MG63 (cell line): ENCODE measurements at regions not wholly inside any gene's neighbourhood (a gene's known extent, or its start where the extent isn't known, plus 50 kb on each side); places are given as distances from the start of the nearest gene placed in this dataset.
"Not testable (repeated sequence)": the region's sequence is repeated elsewhere in the genome, so short reads cannot be mapped to it uniquely, and the experiment has no call there.

Source experiments
- DNase-seq: peaks from one replicate; pipeline ENCODE4 v3.0.0-alpha.2; 2020
- H3K27me3 ChIP-seq: fragments of 250-450 bp; sonication (Bioruptor Pico); 2 replicates; pipeline ENCODE4 v1.5.1; 2020; ENCODE audit warnings: mild to moderate bottlenecking, moderate library complexity
- H3K36me3 ChIP-seq: fragments of 250-450 bp; sonication (Bioruptor Pico); 2 replicates; pipeline ENCODE4 v1.5.1; 2020; ENCODE audit warnings: mild to moderate bottlenecking, moderate library complexity
- H3K4me3 ChIP-seq: fragments of 250-450 bp; sonication (Bioruptor Pico); 2 replicates; pipeline ENCODE4 v1.5.1; 2020; ENCODE audit warnings: mild to moderate bottlenecking, moderate library complexity
- H3K9me3 ChIP-seq: fragments of 250-450 bp; sonication (Bioruptor Pico); 2 replicates; pipeline ENCODE4 v1.5.1; 2020; ENCODE audit warnings: mild to moderate bottlenecking, moderate library complexity

DNA sequence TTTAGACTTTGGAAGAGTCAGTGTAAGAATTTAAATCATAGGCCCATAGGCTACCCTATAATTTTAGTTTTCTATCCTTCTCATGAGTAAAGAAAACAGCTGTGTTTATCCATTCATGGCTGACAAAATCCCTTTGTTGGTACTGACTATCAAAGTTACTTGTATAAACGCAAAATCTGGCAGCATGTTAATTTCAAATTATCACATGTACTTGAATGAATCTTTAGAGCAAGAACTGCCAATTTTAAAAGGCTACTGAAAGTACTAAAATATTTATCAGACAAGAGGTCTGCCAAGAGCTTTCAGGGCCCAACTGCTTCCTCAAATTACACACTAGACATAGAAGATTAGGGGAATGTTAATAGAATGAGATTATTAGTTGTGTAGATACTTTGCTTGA lies 66.6 kb downstream of the MYL12B start:
- H3K27me3 ChIP-seq: no peaks in the 10 kb centered on the region
- no peaks in the 10 kb centered on the region for H3K9me3 ChIP-seq
- no peak for DNase-seq
- H3K4me3 ChIP-seq: no peak overlapping the region
- no peaks in the 10 kb centered on the region for H3K36me3 ChIP-seq

DNA sequence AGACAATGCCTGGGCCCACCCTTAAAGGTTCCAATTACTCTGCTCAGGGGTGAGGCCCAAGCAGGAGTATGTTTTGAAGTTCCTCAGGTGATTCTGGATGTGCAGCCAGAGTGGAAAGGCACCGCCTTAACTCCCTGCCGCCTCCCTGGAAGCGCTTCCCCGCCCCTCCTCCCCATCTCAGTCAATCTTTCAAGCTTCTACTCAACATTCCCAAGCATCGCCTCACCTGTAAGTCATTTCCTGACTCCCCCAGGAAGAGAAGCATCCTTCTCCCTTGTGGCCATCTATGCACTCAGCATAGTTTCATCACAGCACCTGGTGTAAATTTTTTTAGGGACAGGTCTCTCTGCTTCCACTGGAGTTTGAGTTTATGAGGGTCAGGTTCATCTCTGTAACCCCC lies 67.5 kb downstream of the MYL12B start:
- no peaks in the 10 kb centered on the region for H3K36me3 ChIP-seq
- H3K27me3 ChIP-seq: no peaks in the 10 kb centered on the region
- DNase-seq: no peak
- no peaks in the 10 kb centered on the region for H3K9me3 ChIP-seq
- H3K4me3 ChIP-seq: no peak overlapping the region

DNA sequence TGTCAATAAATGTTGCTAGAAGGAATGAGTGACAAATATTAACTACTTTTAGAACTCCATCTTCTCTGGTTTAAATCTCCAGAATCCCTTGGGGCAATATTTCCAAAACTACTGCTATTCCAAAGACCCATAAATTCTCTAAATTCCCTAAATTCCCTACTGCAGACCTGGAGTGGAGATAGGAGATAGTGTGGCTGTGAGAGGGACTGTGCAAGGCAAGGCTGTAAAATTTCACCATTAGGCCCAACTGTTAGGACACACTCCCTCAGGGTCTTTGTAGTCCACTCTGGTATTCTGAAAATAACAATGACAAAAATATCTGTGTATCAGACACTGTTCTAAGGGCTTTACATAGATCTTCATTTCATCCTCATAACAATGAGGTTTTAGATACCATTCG lies 67.9 kb downstream of the MYL12B start:
- no peaks in the 10 kb centered on the region for H3K9me3 ChIP-seq
- no peaks in the 10 kb centered on the region for H3K36me3 ChIP-seq
- H3K4me3 ChIP-seq: no peak overlapping the region
- no peaks in the 10 kb centered on the region for H3K27me3 ChIP-seq
- no peak for DNase-seq

DNA sequence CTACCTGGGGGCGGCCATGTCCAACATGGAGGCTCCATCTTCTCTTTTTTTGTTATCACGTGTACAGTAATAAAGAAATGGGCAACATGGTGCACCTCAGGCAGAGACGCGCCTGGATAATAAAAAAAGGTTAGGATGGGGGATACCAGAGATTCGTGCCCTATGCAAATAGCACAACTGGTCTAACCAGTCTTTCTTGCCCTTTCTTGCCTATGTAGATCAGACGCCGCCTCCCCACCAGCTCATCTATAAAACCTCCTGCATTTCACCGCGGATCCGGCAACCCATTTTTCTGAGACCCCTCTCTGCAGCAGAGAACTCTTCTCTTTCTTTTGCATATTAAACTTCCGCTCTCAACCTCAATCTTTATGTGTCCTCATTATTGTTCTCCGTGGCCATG lies 68.7 kb downstream of the MYL12B start:
- Histone ChIP-seq H3K9me3 (no peaks in the 10 kb centered on the region), H3K27me3 (no peaks in the 10 kb centered on the region), H3K36me3 (no peaks in the 10 kb centered on the region), H3K4me3 (no peak overlapping the region)
- DNase-seq: no peak

DNA sequence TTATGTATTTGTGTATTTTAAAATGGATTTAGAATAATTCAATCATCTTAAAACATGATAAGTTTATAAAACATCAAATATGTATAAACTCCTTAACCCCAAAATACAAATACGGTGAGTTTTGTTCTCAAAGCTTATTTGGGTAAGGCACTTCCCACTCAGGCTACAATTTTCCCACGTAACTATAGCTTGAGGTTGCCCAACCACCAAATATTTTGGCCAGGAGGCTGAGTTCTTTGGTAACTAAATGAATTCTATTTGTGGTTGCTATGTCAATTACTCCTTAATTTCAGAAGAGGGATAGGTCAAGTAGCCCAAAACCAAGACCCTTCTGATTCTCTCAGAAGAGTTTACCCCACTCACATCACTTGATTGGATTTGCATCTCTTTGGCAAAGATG lies 70.4 kb downstream of the MYL12B start:
- Histone ChIP-seq H3K9me3 (no peaks in the 10 kb centered on the region), H3K27me3 (no peaks in the 10 kb centered on the region), H3K4me3 (no peak overlapping the region), H3K36me3 (no peaks in the 10 kb centered on the region)
- DNase-seq: no peak

DNA sequence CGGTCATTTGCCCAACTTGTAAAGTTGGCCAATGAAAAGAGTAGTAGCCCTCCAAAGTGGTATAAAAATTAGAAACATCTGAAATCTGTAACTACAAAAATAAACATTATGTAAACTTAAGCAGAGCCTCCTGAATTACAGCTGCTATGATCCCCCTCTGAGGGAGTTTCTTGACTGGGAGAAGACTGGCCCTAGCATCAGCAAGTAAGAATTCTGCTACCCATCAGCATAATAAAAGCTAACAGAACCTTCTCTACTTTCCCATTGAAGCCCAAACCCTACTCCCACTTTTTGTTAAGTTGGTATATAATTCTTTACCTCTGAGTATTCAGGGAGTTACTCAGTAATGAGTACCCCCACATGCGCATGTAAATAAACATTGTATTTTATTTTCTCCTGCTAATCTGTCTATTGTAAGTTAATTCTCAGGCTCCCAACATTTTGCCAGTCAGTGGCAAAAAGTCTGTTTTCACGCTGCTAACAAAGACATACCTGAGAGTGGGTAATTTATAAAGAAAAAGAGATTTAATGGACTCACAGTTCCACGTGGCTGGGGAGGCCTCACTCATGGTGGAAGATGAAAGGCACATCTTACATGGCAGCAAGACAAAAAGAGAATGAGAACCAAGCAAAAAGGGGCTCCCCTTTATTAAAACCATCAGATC lies 71.3 kb downstream of the MYL12B start:
- Histone ChIP-seq H3K4me3 (no peak overlapping the region), H3K36me3 (no peaks in the 10 kb centered on the region), H3K9me3 (no peaks in the 10 kb centered on the region), H3K27me3 (no peaks in the 10 kb centered on the region)
- DNase-seq: no peak

DNA sequence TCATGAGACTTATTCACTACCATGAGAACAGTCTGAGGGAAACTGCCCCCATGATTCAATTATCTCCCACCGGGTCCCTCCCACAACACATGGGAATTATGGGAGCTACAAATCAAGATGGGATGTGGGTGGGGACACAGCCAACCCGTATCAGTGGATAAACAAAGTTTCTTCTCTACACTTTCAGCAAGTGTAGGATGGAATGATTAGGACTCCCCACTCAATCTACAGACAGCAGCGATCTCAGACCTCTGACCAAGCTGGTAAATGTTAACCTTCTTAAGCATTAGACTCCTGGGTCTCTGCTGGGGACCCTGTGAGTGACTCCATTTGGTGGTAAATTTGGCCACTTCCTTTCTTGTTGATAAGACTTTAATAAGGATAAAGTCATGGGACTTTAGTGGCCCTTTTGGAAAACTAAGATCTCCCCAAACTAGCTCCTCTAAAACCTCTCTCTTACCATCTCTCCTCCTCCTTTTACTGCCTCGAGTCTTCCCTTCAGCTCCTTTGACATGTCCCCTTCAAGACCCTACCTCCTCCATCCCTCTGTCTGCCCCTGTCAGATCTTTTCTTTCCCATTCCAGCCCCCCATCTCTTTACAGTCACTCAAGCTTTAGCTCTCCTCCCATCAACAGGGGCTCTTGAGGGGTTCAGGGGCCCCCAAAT lies 71.9 kb downstream of the MYL12B start:
- DNase-seq: no peak
- Histone ChIP-seq H3K36me3 (no peaks in the 10 kb centered on the region), H3K9me3 (no peaks in the 10 kb centered on the region), H3K27me3 (no peaks in the 10 kb centered on the region), H3K4me3 (no peak overlapping the region)

DNA sequence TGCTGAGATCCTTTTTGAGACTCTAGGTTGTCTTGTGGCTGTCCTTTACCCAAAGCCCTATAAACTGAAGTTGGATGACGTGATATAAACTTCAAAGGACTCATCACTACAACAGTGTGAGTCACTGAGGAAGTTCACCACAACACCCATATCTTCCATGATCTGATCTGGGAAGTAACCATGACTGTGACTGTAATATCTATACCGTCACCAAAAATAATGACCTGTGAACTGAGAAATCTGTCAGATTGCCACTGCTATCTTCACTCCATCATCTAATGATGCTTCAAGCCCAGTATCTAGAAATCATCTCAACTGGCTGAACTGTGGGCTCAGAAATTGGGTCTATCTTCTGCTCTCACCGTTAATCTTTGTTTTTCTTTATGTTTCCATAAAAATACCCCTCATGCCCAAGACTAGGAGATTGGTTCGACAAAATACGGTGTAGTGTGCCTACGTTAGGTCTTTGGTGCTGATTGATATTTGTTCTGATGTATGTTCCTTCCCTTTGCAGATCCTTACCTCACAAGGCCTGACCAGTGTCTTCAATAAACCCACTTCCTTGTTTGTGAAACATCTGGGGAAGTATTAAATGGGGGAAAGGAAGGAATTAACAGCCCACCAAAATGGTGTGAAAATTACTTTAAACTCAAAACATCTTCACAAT lies 78.2 kb downstream of the MYL12B start:
- DNase-seq: no peak
- no peaks in the 10 kb centered on the region for H3K27me3 ChIP-seq
- H3K9me3 ChIP-seq: no peaks in the 10 kb centered on the region
- H3K36me3 ChIP-seq: no peaks in the 10 kb centered on the region
- no peak overlapping the region for H3K4me3 ChIP-seq

DNA sequence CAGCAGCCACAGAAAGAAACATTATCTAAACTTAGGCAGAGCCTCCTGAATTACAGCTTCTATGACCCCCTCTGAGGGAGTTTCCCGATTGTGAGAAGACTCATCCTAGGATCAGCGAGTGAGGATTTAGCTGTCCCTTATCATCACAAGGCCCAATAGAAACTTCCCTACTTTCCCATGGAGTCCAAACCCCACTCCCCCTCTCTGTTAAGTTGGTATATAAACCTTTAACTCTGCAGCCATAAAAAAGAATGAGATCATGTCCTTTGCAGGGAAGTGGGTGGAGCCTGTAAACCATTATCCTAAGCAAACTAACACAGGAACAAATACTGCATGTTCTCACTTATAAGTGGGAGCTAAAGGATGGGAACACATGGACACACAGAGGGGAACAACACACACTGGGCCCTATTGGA lies 78.8 kb downstream of the MYL12B start:
- Histone ChIP-seq H3K27me3 (no peaks in the 10 kb centered on the region), H3K36me3 (no peaks in the 10 kb centered on the region), H3K4me3 (no peak overlapping the region), H3K9me3 (no peaks in the 10 kb centered on the region)
- no peak for DNase-seq

DNA sequence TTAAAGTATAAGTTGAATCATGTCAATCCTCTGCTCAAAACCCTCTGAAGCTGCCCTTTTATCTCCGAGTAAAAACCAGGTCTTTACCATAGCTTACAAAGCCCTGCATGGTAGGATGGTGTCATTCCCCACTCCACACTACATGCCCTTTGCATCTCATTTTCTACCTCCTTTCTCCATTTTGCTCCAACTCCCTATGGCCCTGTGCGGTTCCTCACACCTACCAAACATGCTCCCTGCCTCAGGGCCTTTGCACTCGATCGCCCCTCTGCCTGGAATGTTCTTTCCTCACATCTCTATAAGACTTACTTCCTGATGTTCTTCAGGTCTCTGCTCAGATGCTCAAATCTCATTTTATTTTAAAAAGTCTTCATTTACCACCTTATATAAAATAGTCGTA lies 80.7 kb downstream of the MYL12B start:
- no peak overlapping the region for H3K4me3 ChIP-seq
- no peaks in the 10 kb centered on the region for H3K9me3 ChIP-seq
- H3K27me3 ChIP-seq: no peaks in the 10 kb centered on the region
- no peak for DNase-seq
- H3K36me3 ChIP-seq: no peaks in the 10 kb centered on the region

DNA sequence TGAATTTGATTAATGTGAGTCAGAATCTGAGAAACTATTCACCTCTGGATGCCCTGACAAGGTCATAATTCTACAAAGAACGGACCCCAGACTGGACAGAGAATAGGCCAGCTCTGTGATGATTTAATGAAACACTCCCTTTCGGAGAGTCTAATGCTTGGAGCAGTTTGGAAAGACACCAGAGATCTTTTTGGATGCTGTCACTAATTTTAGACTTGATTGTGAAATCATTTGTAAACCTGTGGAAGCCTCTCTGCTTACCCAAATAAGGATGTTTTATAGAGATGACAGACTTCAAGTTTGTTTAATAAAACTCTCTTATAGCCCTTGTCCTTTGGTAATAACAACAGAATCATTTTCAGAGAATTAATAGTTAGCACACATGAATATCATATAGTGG lies 83.5 kb downstream of the MYL12B start:
- H3K36me3 ChIP-seq: no peaks in the 10 kb centered on the region
- no peaks in the 10 kb centered on the region for H3K27me3 ChIP-seq
- DNase-seq: no peak
- H3K9me3 ChIP-seq: no peaks in the 10 kb centered on the region
- no peak overlapping the region for H3K4me3 ChIP-seq

DNA sequence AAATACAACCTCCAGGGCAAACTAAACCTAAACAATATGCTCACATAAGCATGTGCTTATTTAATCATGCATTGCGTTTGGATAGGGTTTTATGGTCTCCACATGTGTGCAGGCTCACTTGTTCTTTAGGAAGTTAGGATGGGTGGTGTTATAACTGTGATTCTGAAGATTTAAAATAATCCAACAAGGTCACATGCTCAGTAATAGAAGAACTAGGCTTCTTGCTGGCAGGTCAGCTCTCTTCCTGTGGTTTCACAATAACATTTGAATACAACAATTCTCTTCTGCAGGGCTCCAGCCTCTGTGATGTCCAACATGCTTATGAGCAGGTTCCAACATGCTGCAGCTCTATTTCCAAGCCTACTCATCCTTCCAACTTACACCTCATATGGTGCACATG lies 84.0 kb downstream of the MYL12B start:
- H3K36me3 ChIP-seq: no peaks in the 10 kb centered on the region
- DNase-seq: no peak
- H3K9me3 ChIP-seq: no peaks in the 10 kb centered on the region

DNA sequence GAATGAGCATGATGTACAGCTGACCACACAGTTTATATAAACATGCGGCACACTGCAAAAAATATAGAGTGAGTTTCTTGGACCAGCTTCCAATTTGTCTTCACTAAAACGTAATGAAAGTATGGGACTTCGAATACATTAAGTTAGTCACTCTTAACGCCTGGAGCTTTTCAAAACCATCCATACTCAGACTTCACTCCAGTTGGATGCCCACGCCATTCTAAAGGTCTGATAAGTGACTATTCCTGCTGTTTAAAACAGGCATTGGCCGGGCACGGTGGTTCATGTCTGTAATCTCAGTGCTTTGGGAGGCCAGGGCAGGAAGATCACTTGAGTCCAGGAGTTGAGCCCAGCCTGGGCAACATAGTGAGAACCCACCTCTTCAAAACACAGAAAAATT lies 84.6 kb downstream of the MYL12B start:
- no peaks in the 10 kb centered on the region for H3K27me3 ChIP-seq
- DNase-seq: no peak
- H3K36me3 ChIP-seq: no peaks in the 10 kb centered on the region
- no peaks in the 10 kb centered on the region for H3K9me3 ChIP-seq
- H3K4me3 ChIP-seq: no peak overlapping the region

More for the DNA sequence above, 84.0 kb downstream of the MYL12B start:
- H3K27me3 ChIP-seq: no peaks in the 10 kb centered on the region
- no peak overlapping the region for H3K4me3 ChIP-seq

DNA sequence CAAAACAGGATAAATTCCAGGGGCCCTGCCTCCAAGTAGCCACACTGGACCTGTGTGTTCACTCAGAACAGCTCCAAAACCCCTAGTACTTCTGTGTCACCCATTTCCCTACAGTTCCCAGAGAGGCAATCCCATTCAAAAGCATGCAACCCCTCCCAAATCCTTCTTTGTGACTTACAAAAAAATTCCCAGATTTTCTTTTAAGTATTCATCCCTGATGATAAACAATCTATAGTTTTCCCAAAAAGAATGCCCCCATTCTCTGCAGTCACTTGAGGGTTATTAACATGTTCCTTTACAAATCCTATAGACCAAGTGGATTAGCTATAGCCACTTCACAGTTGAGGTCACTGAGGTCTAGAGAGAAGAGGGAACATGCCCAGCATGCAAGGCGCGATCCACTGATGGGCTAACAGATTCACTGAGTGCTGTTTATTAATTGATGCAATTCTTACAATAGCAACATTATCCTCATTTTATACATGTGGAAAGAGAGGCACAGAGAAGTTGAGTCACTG lies 85.4 kb downstream of the MYL12B start:
- H3K36me3 ChIP-seq: no peaks in the 10 kb centered on the region
- no peak for DNase-seq
- no peaks in the 10 kb centered on the region for H3K9me3 ChIP-seq
- H3K27me3 ChIP-seq: no peaks in the 10 kb centered on the region
- no peak overlapping the region for H3K4me3 ChIP-seq

DNA sequence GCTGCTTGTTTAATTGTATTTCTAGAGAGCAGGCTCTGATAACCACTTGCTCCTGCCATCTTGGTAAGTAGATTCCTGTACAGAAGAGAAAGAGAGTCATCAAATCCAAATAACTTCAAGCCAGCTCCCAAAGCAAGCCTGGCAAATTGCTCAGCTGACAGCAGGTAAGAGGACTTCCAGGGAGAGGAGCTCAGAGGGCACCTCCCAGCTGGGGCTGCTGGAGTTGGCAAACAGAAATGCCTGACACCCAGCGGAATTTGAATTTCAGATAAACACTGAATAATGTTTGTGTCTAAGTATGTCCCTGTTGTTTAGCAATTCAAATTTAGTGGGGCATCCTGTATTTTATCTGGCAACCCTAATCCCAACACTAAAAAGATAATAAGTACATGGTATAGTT lies 86.2 kb downstream of the MYL12B start:
- Histone ChIP-seq H3K36me3 (no peaks in the 10 kb centered on the region), H3K27me3 (no peaks in the 10 kb centered on the region)

DNA sequence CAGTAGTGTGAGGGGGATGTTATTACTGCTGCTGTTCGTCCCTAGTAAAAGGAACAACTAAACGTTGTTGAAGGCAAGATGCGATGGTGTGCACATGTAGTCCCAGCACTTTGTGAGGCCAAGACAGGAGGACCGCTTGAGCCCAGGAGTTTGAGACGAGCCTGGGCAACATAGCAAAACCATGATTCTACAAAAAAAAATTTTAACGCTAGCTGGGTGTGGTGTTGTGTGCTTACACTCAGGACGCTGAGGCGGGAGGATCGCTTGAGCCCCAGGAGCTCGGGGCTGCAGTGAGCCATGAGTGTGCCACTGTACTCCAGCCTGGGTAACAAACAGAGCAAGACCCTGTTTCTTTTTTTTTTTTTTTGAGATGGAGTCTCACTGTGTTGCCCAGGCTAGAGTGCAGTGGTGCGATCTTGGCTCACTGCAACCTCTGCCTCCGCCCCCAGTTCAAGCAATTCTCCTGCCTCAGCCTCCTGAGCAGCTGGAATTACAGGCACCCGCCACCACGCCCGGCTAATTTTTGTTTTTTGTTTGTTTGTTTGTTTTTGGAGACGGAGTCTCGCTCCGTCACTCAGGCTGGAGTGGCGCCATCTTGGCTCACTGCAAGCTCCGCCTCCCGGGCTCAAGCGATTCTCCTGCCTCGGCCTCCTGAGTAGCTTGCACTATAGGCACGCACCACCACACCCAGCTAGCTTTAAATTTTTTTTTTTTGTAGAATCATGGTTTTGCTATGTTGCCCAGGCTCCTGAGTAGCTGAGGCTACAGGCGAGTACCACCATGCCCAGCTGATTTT lies 87.3 kb downstream of the MYL12B start:
- not testable (repeated sequence) for H3K4me3 ChIP-seq, H3K9me3 ChIP-seq, H3K36me3 ChIP-seq, H3K27me3 ChIP-seq, DNase-seq

More for the DNA sequence above, 86.2 kb downstream of the MYL12B start:
- Histone ChIP-seq H3K9me3 (no peaks in the 10 kb centered on the region), H3K4me3 (no peak overlapping the region)
- no peak for DNase-seq

DNA sequence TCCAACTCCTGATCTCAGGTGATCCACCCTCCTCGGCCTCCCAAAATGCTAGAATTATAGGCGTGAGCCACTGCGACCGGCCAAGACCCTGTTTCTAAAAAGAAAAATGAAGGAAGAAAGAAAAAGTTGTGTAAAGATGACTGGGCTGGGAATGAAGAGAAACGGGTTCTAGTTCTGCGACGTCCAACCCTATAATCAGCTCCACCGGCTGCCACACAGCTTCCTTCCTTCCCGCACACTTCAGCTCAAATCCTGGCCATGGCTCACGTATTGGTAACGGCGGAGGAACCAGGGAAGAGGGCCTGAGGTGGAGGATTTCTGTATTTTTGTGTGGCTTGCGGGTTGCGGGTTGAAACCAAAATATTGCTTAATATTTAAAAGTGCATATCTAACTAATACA lies 88.1 kb downstream of the MYL12B start:
- Histone ChIP-seq H3K36me3 (no peaks in the 10 kb centered on the region), H3K27me3 (no peaks in the 10 kb centered on the region), H3K4me3 (no peak overlapping the region), H3K9me3 (no peaks in the 10 kb centered on the region)
- DNase-seq: no peak
